ENCODE measurements at regions not wholly inside any gene's neighbourhood (a gene's known extent, or its start where the extent isn't known, plus 50 kb on each side); places are given as distances from the start of the nearest gene placed in this dataset.

DNA sequence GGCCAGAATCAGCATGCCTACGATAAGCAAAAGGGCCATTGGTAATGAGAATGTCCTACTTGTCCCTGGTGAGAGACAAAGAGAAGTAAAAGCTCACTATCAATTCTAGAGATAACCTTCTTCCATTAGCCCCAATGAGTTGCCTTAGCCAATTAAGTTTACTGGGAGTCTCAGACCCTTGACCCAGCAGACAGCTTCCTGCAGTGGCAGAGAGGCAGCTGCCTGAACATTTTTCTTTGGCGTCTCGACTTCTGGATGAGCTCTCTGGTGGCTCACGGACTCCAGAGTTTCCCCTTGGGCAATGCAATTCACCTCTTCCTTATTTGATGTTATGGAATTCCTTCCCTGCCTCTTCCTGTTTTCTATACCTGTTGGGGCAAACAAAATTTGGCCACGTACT, 1034.4 kb downstream of the NAALADL2 start:
- DNase-seq, result no peak
- H3K4me2 ChIP-seq (ENCODE audit: unreplicated experiment), result no peak overlapping the region
- no peak overlapping the region for H3K9ac ChIP-seq
- H3F3A ChIP-seq (ENCODE audit: insufficient read depth), result no peaks in the 10 kb centered on the region
- no peaks in the 10 kb centered on the region for H3K9me3 ChIP-seq (ENCODE audit: low read depth)
- H3K4me1 ChIP-seq (ENCODE audit: insufficient read depth), result no peaks in the 10 kb centered on the region
- H3K27me3 ChIP-seq (replicated peaks; ENCODE audit: insufficient read depth), result no peaks in the 10 kb centered on the region
- H2AFZ ChIP-seq, result no peak overlapping the region
- no peaks in the 10 kb centered on the region; the same call in 1 of the 2 replicates for H3K9me2 ChIP-seq (ENCODE audit: insufficient read depth)
- 76 to 80% methylated on average over 5 of the region's 5 CpGs for WGBS, 2 experiments (ENCODE audit: low coverage in 1 of 2, low lambda C conversion rate in 2 of 2, missing lambda C conversion rate in 2 of 2)
- in situ Hi-C loops (cut with MboI), result no loop called here
- H3K79me2 ChIP-seq (ENCODE audit: insufficient read depth), result no peaks in the 10 kb centered on the region
- H4K20me1 ChIP-seq (ENCODE audit: insufficient read depth), result no peaks in the 10 kb centered on the region
- H3K4me3 ChIP-seq, result no peak overlapping the region
- H3K36me3 ChIP-seq (ENCODE audit: low read depth), result no peaks in the 10 kb centered on the region
- TF ChIP-seq EZH2 (IDR thresholded peaks at IDR 0.05; ENCODE audit: insufficient read depth, poor library complexity, severe bottlenecking), result no peak
- TF ChIP-seq EZH2phosphoT487 (IDR thresholded peaks at IDR 0.05; ENCODE audit: insufficient read depth, low read depth), result no peak
- H3K27ac ChIP-seq, result no peak overlapping the region

DNA sequence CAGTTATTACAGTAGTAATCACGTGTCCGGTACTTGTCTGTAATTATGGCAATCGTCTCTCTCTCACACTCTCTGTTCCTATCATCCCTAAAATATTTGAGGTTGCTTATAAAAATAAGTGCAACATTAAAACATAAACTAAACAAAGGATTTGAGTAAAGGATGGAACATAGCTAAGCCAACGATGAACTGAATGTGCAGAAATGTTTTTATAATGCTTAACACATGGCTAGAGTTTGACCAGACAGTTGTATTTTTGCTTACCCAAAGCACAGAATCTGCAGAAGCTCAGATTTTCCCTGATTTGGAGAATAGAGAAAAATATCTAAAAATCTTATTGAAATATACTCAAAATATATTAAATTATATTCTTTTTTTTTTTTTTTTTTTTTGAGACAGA, 1030.9 kb downstream of the NAALADL2 start:
- Histone ChIP-seq H3K36me3 (ENCODE audit: low read depth) (no peaks in the 10 kb centered on the region), H4K20me1 (ENCODE audit: insufficient read depth) (no peaks in the 10 kb centered on the region), H3K27me3 (replicated peaks; ENCODE audit: insufficient read depth) (no peaks in the 10 kb centered on the region), H3K4me2 (ENCODE audit: unreplicated experiment) (no peak overlapping the region), H3K9ac (no peak overlapping the region), H3K79me2 (ENCODE audit: insufficient read depth) (no peaks in the 10 kb centered on the region), H3F3A (ENCODE audit: insufficient read depth) (no peaks in the 10 kb centered on the region), H2AFZ (no peak overlapping the region), H3K9me2 (ENCODE audit: insufficient read depth) (no peaks in the 10 kb centered on the region; the same call in 1 of the 2 replicates), H3K27ac (no peak overlapping the region), H3K9me3 (ENCODE audit: low read depth) (no peaks in the 10 kb centered on the region), H3K4me3 (no peak overlapping the region), H3K4me1 (ENCODE audit: insufficient read depth) (no peaks in the 10 kb centered on the region)
- in situ Hi-C loops (cut with MboI), result no loop called here
- TF ChIP-seq EZH2 (IDR thresholded peaks at IDR 0.05; ENCODE audit: insufficient read depth, poor library complexity, severe bottlenecking) (no peak), EZH2phosphoT487 (IDR thresholded peaks at IDR 0.05; ENCODE audit: insufficient read depth, low read depth) (no peak)
- DNase-seq, result no peak
- WGBS, 2 experiments (ENCODE audit: low coverage in 1 of 2, low lambda C conversion rate in 2 of 2, missing lambda C conversion rate in 2 of 2), result 47 to 51% methylated on average over 4 of the region's 4 CpGs

DNA sequence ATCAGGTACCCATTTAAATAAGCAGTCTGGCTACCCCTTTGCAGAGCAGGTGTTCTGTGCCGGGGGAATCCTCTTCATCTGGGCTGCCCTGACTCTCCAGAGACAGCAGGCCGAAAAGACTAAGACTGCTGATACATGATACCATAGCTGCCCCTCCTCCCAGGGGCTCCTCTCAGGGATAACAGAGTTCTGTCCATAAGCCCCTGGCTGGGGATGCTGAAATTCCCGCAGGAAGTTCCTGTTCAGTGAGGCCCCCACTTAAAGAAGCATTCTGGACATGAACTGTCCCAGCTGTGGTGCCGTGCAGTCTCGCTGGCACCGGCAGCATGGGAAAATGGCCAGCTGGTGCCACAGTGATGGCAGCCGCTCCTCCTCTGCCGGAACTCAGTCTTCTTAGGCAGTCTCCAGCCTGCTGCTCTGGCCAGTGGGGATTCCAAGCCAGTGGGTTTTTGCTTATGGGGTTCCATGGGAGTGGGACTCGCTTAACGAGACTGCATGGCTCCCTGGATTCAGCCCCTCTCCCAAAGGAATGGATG, 1026.2 kb downstream of the NAALADL2 start:
- Histone ChIP-seq H3F3A (ENCODE audit: insufficient read depth) (no peaks in the 10 kb centered on the region), H3K79me2 (ENCODE audit: insufficient read depth) (no peaks in the 10 kb centered on the region), H3K9me3 (ENCODE audit: low read depth) (no peaks in the 10 kb centered on the region), H3K4me1 (ENCODE audit: insufficient read depth) (no peaks in the 10 kb centered on the region), H3K9ac (no peak overlapping the region), H3K9me2 (ENCODE audit: insufficient read depth) (no peaks in the 10 kb centered on the region; the same call in 1 of the 2 replicates), H2AFZ (no peak overlapping the region), H3K4me3 (no peak overlapping the region), H3K27me3 (replicated peaks; ENCODE audit: insufficient read depth) (no peaks in the 10 kb centered on the region), H3K4me2 (ENCODE audit: unreplicated experiment) (no peak overlapping the region), H4K20me1 (ENCODE audit: insufficient read depth) (no peaks in the 10 kb centered on the region), H3K27ac (no peak overlapping the region), H3K36me3 (ENCODE audit: low read depth) (no peaks in the 10 kb centered on the region)
- DNase-seq, result no peak
- TF ChIP-seq EZH2 (IDR thresholded peaks at IDR 0.05; ENCODE audit: insufficient read depth, poor library complexity, severe bottlenecking) (no peak), EZH2phosphoT487 (IDR thresholded peaks at IDR 0.05; ENCODE audit: insufficient read depth, low read depth) (no peak)
- WGBS, 2 experiments (ENCODE audit: low coverage in 1 of 2, low lambda C conversion rate in 2 of 2, missing lambda C conversion rate in 2 of 2), result 64 to 71% methylated on average over 10 of the region's 10 CpGs
- in situ Hi-C loops (cut with MboI), result no loop called here

DNA sequence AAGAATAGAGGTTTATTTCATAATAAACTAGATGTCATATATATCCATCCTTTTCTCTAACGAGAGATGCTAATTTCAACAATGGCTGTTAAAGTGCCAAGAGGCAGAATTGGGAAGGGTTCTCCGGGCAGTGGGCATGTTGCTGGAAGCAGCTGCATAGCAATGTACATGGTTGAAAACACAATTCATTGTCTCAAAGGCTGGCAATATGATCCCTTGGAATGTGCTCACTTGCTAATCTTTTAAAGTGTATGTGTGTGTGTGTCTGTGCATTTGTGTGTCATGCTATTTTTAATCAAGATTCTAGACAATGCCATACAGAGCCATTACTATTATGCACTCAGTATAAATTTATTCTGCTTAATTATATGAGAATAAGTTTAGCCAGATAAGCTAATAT, 1020.3 kb downstream of the NAALADL2 start:
- Histone ChIP-seq H3K4me2 (ENCODE audit: unreplicated experiment) (no peak overlapping the region), H3K36me3 (ENCODE audit: low read depth) (no peaks in the 10 kb centered on the region), H3K4me3 (no peak overlapping the region), H3K27ac (no peak overlapping the region), H2AFZ (no peak overlapping the region), H3F3A (ENCODE audit: insufficient read depth) (no peaks in the 10 kb centered on the region), H4K20me1 (ENCODE audit: insufficient read depth) (no peaks in the 10 kb centered on the region), H3K79me2 (ENCODE audit: insufficient read depth) (no peaks in the 10 kb centered on the region), H3K9ac (no peak overlapping the region), H3K9me3 (ENCODE audit: low read depth) (no peaks in the 10 kb centered on the region), H3K9me2 (ENCODE audit: insufficient read depth) (no peaks in the 10 kb centered on the region), H3K27me3 (replicated peaks; ENCODE audit: insufficient read depth) (no peaks in the 10 kb centered on the region), H3K4me1 (ENCODE audit: insufficient read depth) (no peaks in the 10 kb centered on the region)
- no peak for DNase-seq
- in situ Hi-C loops (cut with MboI), result no loop called here
- WGBS, 2 experiments (ENCODE audit: low coverage in 1 of 2, low lambda C conversion rate in 2 of 2, missing lambda C conversion rate in 2 of 2), result 58 to 64% methylated on average over 2 of the region's 2 CpGs
- TF ChIP-seq EZH2 (IDR thresholded peaks at IDR 0.05; ENCODE audit: insufficient read depth, poor library complexity, severe bottlenecking), result no peak
- TF ChIP-seq EZH2phosphoT487 (IDR thresholded peaks at IDR 0.05; ENCODE audit: insufficient read depth, low read depth), result no peak

DNA sequence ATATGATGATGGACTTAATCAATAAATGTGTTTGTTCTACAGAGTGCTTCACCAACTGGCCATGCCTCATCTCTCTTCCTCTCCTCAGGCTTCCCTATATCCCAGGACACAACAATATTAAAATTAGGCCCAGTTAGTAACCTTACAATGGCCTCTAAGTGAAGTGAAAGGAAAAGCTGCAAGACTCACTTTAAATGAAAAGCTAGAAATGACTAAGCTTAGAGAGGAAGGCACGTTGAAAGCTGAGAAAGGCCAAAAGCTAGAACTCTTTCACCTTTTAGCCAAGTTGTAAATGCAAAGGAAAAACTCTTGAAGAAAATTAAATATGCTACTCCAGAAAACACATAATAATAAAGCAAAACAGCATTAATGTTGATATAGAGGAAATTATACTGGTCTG, 1010.3 kb downstream of the NAALADL2 start:
- no peak overlapping the region for H3K27ac ChIP-seq
- H3K79me2 ChIP-seq (ENCODE audit: insufficient read depth), result no peaks in the 10 kb centered on the region
- no peaks in the 10 kb centered on the region for H3K36me3 ChIP-seq (ENCODE audit: low read depth)
- no peaks in the 10 kb centered on the region for H3K4me1 ChIP-seq (ENCODE audit: insufficient read depth)
- in situ Hi-C loops (cut with MboI), result no loop called here
- no peak overlapping the region for H3K4me3 ChIP-seq
- no peaks in the 10 kb centered on the region for H3K9me3 ChIP-seq (ENCODE audit: low read depth)
- H3K27me3 ChIP-seq (replicated peaks; ENCODE audit: insufficient read depth), result no peaks in the 10 kb centered on the region
- no peak overlapping the region for H3K4me2 ChIP-seq (ENCODE audit: unreplicated experiment)
- no peaks in the 10 kb centered on the region for H3K9me2 ChIP-seq (ENCODE audit: insufficient read depth)
- H3K9ac ChIP-seq, result no peak overlapping the region
- no peaks in the 10 kb centered on the region for H3F3A ChIP-seq (ENCODE audit: insufficient read depth)
- no peaks in the 10 kb centered on the region for H4K20me1 ChIP-seq (ENCODE audit: insufficient read depth)
- TF ChIP-seq EZH2 (IDR thresholded peaks at IDR 0.05; ENCODE audit: insufficient read depth, poor library complexity, severe bottlenecking) (no peak), EZH2phosphoT487 (IDR thresholded peaks at IDR 0.05; ENCODE audit: insufficient read depth, low read depth) (no peak)
- no peak for DNase-seq
- WGBS, 2 experiments (ENCODE audit: low coverage in 1 of 2, low lambda C conversion rate in 2 of 2, missing lambda C conversion rate in 2 of 2), result 29 to 33% methylated on average over 1 of the region's 1 CpG
- H2AFZ ChIP-seq, result no peak overlapping the region
